K562 (cell line): ENCODE measurements at regions not wholly inside any gene's neighbourhood (a gene's known extent, or its start where the extent isn't known, plus 50 kb on each side); places are given as distances from the start of the nearest gene placed in this dataset.

Experiments used
- BRD9 ChIP-seq: fragments of 450-650 bp; IDR thresholded peaks from 2 replicates; pipeline ENCODE4 v1.6.1; 2018; ENCODE audit warnings: low read depth; ENCODE audit not compliant: partially characterized antibody
- TF ChIP-seq, protein P1 (sequence below): sonication (generic); formaldehyde crosslinking; IDR thresholded peaks from 2 replicates; pipeline ENCODE4 v1.8.0; 2023; ENCODE audit warnings: missing genetic modification reagents, mild to moderate bottlenecking, borderline replicate concordance
- TF ChIP-seq, protein P2 (sequence below): IDR thresholded peaks from 2 replicates; pipeline ENCODE4 v1.6.1; 2011; ENCODE audit warnings: borderline replicate concordance, low read depth, mild to moderate bottlenecking, moderate library complexity, low read length; ENCODE audit not compliant: insufficient read depth, poor library complexity, severe bottlenecking

DNA sequence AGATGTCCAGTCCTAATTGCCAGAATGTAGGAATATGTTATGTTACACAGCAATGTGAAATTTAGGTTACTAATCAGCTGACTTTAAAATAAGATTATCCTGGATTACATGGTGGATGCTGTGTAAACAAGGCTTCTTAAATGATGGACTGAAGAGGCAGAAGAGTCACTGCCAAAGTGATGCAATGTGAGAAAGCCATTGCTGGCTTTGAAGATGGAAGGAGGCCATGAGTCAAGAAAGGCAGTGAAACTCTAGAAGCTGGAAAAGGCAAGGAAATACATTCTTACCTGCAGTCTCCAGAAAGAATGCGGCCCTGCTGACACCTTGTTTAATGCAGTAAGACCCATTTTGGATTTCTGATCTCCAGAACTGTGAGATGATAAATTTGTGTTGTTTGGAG is 179.1 kb upstream of the ZPLD1 start (continued):
- TF ChIP-seq, protein P1, sequence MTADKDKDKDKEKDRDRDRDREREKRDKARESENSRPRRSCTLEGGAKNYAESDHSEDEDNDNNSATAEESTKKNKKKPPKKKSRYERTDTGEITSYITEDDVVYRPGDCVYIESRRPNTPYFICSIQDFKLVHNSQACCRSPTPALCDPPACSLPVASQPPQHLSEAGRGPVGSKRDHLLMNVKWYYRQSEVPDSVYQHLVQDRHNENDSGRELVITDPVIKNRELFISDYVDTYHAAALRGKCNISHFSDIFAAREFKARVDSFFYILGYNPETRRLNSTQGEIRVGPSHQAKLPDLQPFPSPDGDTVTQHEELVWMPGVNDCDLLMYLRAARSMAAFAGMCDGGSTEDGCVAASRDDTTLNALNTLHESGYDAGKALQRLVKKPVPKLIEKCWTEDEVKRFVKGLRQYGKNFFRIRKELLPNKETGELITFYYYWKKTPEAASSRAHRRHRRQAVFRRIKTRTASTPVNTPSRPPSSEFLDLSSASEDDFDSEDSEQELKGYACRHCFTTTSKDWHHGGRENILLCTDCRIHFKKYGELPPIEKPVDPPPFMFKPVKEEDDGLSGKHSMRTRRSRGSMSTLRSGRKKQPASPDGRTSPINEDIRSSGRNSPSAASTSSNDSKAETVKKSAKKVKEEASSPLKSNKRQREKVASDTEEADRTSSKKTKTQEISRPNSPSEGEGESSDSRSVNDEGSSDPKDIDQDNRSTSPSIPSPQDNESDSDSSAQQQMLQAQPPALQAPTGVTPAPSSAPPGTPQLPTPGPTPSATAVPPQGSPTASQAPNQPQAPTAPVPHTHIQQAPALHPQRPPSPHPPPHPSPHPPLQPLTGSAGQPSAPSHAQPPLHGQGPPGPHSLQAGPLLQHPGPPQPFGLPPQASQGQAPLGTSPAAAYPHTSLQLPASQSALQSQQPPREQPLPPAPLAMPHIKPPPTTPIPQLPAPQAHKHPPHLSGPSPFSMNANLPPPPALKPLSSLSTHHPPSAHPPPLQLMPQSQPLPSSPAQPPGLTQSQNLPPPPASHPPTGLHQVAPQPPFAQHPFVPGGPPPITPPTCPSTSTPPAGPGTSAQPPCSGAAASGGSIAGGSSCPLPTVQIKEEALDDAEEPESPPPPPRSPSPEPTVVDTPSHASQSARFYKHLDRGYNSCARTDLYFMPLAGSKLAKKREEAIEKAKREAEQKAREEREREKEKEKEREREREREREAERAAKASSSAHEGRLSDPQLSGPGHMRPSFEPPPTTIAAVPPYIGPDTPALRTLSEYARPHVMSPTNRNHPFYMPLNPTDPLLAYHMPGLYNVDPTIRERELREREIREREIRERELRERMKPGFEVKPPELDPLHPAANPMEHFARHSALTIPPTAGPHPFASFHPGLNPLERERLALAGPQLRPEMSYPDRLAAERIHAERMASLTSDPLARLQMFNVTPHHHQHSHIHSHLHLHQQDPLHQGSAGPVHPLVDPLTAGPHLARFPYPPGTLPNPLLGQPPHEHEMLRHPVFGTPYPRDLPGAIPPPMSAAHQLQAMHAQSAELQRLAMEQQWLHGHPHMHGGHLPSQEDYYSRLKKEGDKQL, result no peak
- TF ChIP-seq, protein P2, sequence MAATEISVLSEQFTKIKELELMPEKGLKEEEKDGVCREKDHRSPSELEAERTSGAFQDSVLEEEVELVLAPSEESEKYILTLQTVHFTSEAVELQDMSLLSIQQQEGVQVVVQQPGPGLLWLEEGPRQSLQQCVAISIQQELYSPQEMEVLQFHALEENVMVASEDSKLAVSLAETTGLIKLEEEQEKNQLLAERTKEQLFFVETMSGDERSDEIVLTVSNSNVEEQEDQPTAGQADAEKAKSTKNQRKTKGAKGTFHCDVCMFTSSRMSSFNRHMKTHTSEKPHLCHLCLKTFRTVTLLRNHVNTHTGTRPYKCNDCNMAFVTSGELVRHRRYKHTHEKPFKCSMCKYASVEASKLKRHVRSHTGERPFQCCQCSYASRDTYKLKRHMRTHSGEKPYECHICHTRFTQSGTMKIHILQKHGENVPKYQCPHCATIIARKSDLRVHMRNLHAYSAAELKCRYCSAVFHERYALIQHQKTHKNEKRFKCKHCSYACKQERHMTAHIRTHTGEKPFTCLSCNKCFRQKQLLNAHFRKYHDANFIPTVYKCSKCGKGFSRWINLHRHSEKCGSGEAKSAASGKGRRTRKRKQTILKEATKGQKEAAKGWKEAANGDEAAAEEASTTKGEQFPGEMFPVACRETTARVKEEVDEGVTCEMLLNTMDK, result no peak
- no peak for TF ChIP-seq BRD9
